ENCODE measurements at regions not wholly inside any gene's neighbourhood (a gene's known extent, or its start where the extent isn't known, plus 50 kb on each side); places are given as distances from the start of the nearest gene placed in this dataset.

DNA sequence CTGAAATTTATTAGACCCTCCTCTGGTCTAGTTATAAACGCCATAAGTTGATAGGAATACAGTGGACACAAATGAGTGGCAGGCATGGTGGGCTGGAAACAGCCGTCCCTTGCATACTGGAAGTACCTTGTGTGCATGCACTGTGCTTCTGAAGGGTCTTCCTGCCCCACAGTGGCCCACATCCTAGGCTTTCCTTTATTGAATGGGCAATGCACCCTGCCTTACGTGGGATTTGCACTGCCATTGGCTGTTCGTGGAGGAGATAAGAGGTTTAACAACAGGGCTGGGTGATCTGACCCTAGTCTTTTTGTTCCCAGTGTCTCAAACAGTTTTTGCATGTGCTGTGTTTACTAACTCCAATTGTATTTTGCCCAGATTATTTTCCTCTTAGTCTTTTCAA, 480.8 kb downstream of the GADD45G start:
- no peak for TF ChIP-seq ZNF274 (IDR thresholded peaks at IDR 0.05; ENCODE audit: low read depth, low read length)
- TF ChIP-seq YY1 (IDR thresholded peaks at IDR 0.05; ENCODE audit: insufficient read depth, insufficient read length): no peak
- no peak for TF ChIP-seq SUZ12 (IDR thresholded peaks at IDR 0.05; ENCODE audit: extremely low read depth, insufficient read depth, insufficient read length)
